GM12878 (cell line): ENCODE measurements at regions not wholly inside any gene's neighbourhood (a gene's known extent, or its start where the extent isn't known, plus 50 kb on each side); places are given as distances from the start of the nearest gene placed in this dataset.

ENCODE experiments used
- ATAC-seq: fragments of 200-7000 bp; cut with Tn5 transposase; 3 replicates; pipeline ENCODE4 v1.9.1; 2020; ENCODE audit warnings: mild to moderate bottlenecking, moderate library complexity
- BruUV-seq: library from RNA; stranded (reverse); fragments of 400-500 nt; replicated peaks from 2 replicates; lab custom pipeline; 2021; lab: Mats Ljungman, UMichigan
- CTCF ChIA-PET: fragments of 300-600 bp; sonication (Branson Sonifier 250); formaldehyde crosslinking; extraction: SDS; loops from one replicate; lab custom pipeline; 2021; ENCODE audit warnings: inconsistent platforms; lab: Yijun Ruan, JAX
- POLR2A ChIA-PET: fragments of 350-600 bp; formaldehyde crosslinking; extraction: SDS; loops from one replicate; lab custom pipeline; 2021; ENCODE audit warnings: inconsistent platforms; lab: Charles Lee
- RAD21 ChIA-PET: fragments of 300-600 bp; sonication (Branson Sonifier 250); formaldehyde crosslinking; loops from one replicate; lab custom pipeline; 2023; ENCODE audit warnings: antibody characterized with exemption; ENCODE audit not compliant: unreplicated experiment; lab: Charles Lee
- SMC1A ChIA-PET: fragments of 300-600 bp; sonication (Branson Sonifier 250); formaldehyde crosslinking; loops from one replicate; lab custom pipeline; 2023; ENCODE audit not compliant: unreplicated experiment, uncharacterized antibody; lab: Charles Lee
- DNase-seq: peaks from one replicate; pipeline ENCODE4 v3.0.0-alpha.2; 2011; ENCODE audit warnings: low read depth, low spot score
- FAIRE-seq: peaks from 3 replicates; lab custom pipeline; 2011; peaks lifted over from hg19 to GRCh38; lab: Jason Lieb, UNC
- H2AFZ ChIP-seq: 2 replicates; pipeline ENCODE4 v1.6.0; 2011; ENCODE audit warnings: low read depth, low read length, control low read depth; ENCODE audit not compliant: control insufficient read depth
- H3K27ac ChIP-seq: 2 replicates; pipeline ENCODE4 v1.5.1; 2011; ENCODE audit warnings: control low read depth; ENCODE audit not compliant: control insufficient read depth, insufficient read depth
- H3K27me3 ChIP-seq, 2 experiments: replicated peaks in 1 of 2; 2 replicates each; pipeline versions ENCODE4 v1.6.0 to v1.6.1; 2011; ENCODE audit warnings: low read length in 1 of 2; ENCODE audit not compliant: control insufficient read depth in 2 of 2, insufficient read depth in 2 of 2
- H3K36me3 ChIP-seq, 2 experiments: 2 replicates each; pipeline ENCODE4 v1.5.1; 2011; ENCODE audit warnings: low read length in 1 of 2; ENCODE audit not compliant: control insufficient read depth in 2 of 2, insufficient read depth in 2 of 2
- H3K4me1 ChIP-seq: 2 replicates; pipeline ENCODE4 v1.6.1; 2011; ENCODE audit warnings: mild to moderate bottlenecking, low read length, moderate library complexity, mixed read lengths; ENCODE audit not compliant: control insufficient read depth, insufficient read depth
- H3K4me2 ChIP-seq: 2 replicates; pipeline ENCODE4 v1.6.0; 2011; ENCODE audit warnings: control low read depth; ENCODE audit not compliant: control insufficient read depth, insufficient read depth
- H3K4me3 ChIP-seq: fragments of 200-600 bp; sonication (generic); 2 replicates; pipeline ENCODE4 v1.5.1; 2016
- H3K79me2 ChIP-seq: 2 replicates; pipeline ENCODE4 v1.6.0; 2011; ENCODE audit warnings: low read length; ENCODE audit not compliant: control insufficient read depth, insufficient read depth
- H3K9ac ChIP-seq: 2 replicates; pipeline ENCODE4 v1.8.0; 2011; ENCODE audit warnings: low read length, control low read depth, mixed read lengths; ENCODE audit not compliant: control insufficient read depth, insufficient read depth
- H3K9me3 ChIP-seq: replicated peaks from 3 replicates; pipeline ENCODE4 v1.5.1; 2011; ENCODE audit warnings: mild to moderate bottlenecking, low read length; ENCODE audit not compliant: control insufficient read depth, insufficient read depth
- H4K20me1 ChIP-seq: 2 replicates; pipeline ENCODE4 v1.6.0; 2011; ENCODE audit not compliant: control insufficient read depth, insufficient read depth
- ASH2L ChIP-seq: fragments of 300-600, 200-600 bp; sonication (generic); IDR thresholded peaks from 2 replicates; pipeline ENCODE4 v1.6.1; 2017; ENCODE audit warnings: low read depth, mild to moderate bottlenecking, borderline replicate concordance
- ATF7 ChIP-seq: fragments of 450-650 bp; IDR thresholded peaks from 2 replicates; pipeline ENCODE4 v1.6.1; 2016; ENCODE audit warnings: low read depth, mild to moderate bottlenecking
- BMI1 ChIP-seq: fragments of 450-650 bp; IDR thresholded peaks from 2 replicates; pipeline ENCODE4 v1.6.1; 2016; ENCODE audit warnings: mild to moderate bottlenecking, moderate library complexity, borderline replicate concordance
- BRCA1 ChIP-seq: IDR thresholded peaks from 2 replicates; pipeline ENCODE4 v1.6.1; 2011; ENCODE audit warnings: low read depth, low read length, improper control_type of control experiment
- DPF2 ChIP-seq: fragments of 450-650 bp; IDR thresholded peaks from 2 replicates; pipeline ENCODE4 v1.6.1; 2017; ENCODE audit warnings: mild to moderate bottlenecking
- MYC ChIP-seq: IDR thresholded peaks from 2 replicates; pipeline ENCODE4 v1.6.1; 2011; ENCODE audit warnings: mild to moderate bottlenecking, low read length, moderate library complexity, inconsistent platforms; ENCODE audit not compliant: insufficient read depth, insufficient replicate concordance, insufficient read length, severe bottlenecking
- POLR2AphosphoS2 ChIP-seq: IDR thresholded peaks from 2 replicates; pipeline ENCODE4 v1.6.1; 2011; ENCODE audit warnings: low read depth, mild to moderate bottlenecking, low read length, improper control_type of control experiment, moderate library complexity
- PRDM15 ChIP-seq: fragments of 450-650 bp; formaldehyde crosslinking; IDR thresholded peaks from 2 replicates; pipeline ENCODE4 v1.4.0; 2020; ENCODE audit warnings: mild to moderate bottlenecking, moderate library complexity
- RFX5 ChIP-seq: IDR thresholded peaks from 2 replicates; pipeline ENCODE4 v1.6.1; 2011; ENCODE audit warnings: low read depth, low read length, improper control_type of control experiment
- SIN3A ChIP-seq: IDR thresholded peaks from 2 replicates; pipeline ENCODE4 v1.6.1; 2012; ENCODE audit warnings: low read depth, low read length, improper control_type of control experiment
- SREBF2 ChIP-seq: IDR thresholded peaks from 2 replicates; pipeline ENCODE4 v1.6.1; 2012; ENCODE audit warnings: mild to moderate bottlenecking, low read length
- SUZ12 ChIP-seq: fragments of 200-600 bp; sonication (generic); IDR thresholded peaks from one replicate; pipeline ENCODE4 v1.6.1; 2018; ENCODE audit warnings: antibody characterized with exemption, mild to moderate bottlenecking; ENCODE audit not compliant: unreplicated experiment
- ZNF592 ChIP-seq: fragments of 450-650 bp; IDR thresholded peaks from 2 replicates; pipeline ENCODE4 v1.6.1; 2017; ENCODE audit warnings: mild to moderate bottlenecking, moderate library complexity
- WGBS: methylation state at CpG from one replicate; pipeline ENCODE4 v1.1.6; 2016; ENCODE audit warnings: low lambda C conversion rate; ENCODE audit not compliant: insufficient replicate concordance, insufficient coverage; ENCODE audit errors: missing lambda C conversion rate; 5-methylcytosine and 5-hydroxymethylcytosine counted together
- in situ Hi-C: fragments of 300-500 bp; cut with MboI; formaldehyde crosslinking; loops from 9 replicates; pipeline ENCODE4 v1.14.3; 2018; ENCODE audit warnings: mixed read lengths
- intact Hi-C: fragments of 100-400 bp; cut with micrococcal nuclease; formaldehyde crosslinking; loops from one replicate; pipeline ENCODE4 v1.14.2; 2022; ENCODE audit not compliant: unreplicated experiment

- TF ChIP-seq MYC (no peak), DPF2 (no peak), SREBF2 (no peak), ATF7 (no peak), SIN3A (no peak), BMI1 (no peak), RFX5 (no peak), ASH2L (no peak), ZNF592 (no peak)
- TF ChIP-seq, all 136 proteins: peak for 0
Observed at GRCh38 chr4:176549161-176549865, 229.5 kb downstream of the SPCS3 start (continued).

GRCh38 chr4:176558661-176559060 is 234.1 kb downstream of the VEGFC start:
- Histone ChIP-seq H3K4me2 (no peak overlapping the region), H3K27me3 (no peaks in the 10 kb centered on the region), H2AFZ (no peak overlapping the region), H3K9ac (no peak overlapping the region), H3K4me3 (no peak overlapping the region), H3K36me3 (no peaks in the 10 kb centered on the region), H3K27ac (no peak overlapping the region), H3K9me3 (no peaks in the 10 kb centered on the region), H3K79me2 (no peaks in the 10 kb centered on the region), H4K20me1 (no peaks in the 10 kb centered on the region), H3K4me1 (no peaks in the 10 kb centered on the region)
- ChIA-PET CTCF (no interaction called here), SMC1A (interaction anchor here (1.0 kb wide), 1 partner anchor 94 kb away, joined by 3 read pairs; no protein-coding TSS in a partner anchor), POLR2A (interaction anchor here (0.6 kb wide), 1 partner anchor 52 kb away, joined by 5 read pairs; no protein-coding TSS in a partner anchor), RAD21 (no interaction called here)
- in situ Hi-C loops (no loop called here), intact Hi-C loops (no loop called here)
- 33% methylated on average over 5 of the region's 5 CpGs for WGBS
- FAIRE-seq: no peak
- no peak for ATAC-seq
- DNase-seq: no peak
- TF ChIP-seq SUZ12 (no peak), ASH2L (no peak), BRCA1 (no peak), POLR2AphosphoS2 (no peak), PRDM15 (CRISPR knock-in tag) (no peak)
- BruUV-seq: no TSS peak
